ENCODE measurements at regions not wholly inside any gene's neighbourhood (a gene's known extent, or its start where the extent isn't known, plus 50 kb on each side); places are given as distances from the start of the nearest gene placed in this dataset.

GRCh38 chr5:166810721-166811120, 1480.7 kb upstream of the WWC1 start:
- H3K4me3 ChIP-seq (ENCODE audit: low read depth in 1 of 3, low read length in 3 of 3) = no peak overlapping the region
- H3K4me1 ChIP-seq (ENCODE audit: control insufficient read depth in 4 of 4, insufficient read depth in 4 of 4, low read length in 3 of 4) = no peaks in the 10 kb centered on the region
- H3K9ac ChIP-seq (ENCODE audit: low read depth in 1 of 2, low read length in 2 of 2) = no peak overlapping the region
- TF ChIP-seq MAX (IDR thresholded peaks at IDR 0.05) = no peak
- no peak for TF ChIP-seq FOXA2 (IDR thresholded peaks at IDR 0.05)
- TF ChIP-seq NR2F2 (IDR thresholded peaks at IDR 0.05) = no peak
- no peak for TF ChIP-seq EGR1 (IDR thresholded peaks at IDR 0.05; ENCODE audit: low read depth in 2 of 2)
- TF ChIP-seq ATF3 (IDR thresholded peaks at IDR 0.05) = no peak
- TF ChIP-seq RXRA (IDR thresholded peaks at IDR 0.05) = no peak
- TF ChIP-seq RAD21 (IDR thresholded peaks at IDR 0.05) = no peak
- no peak for TF ChIP-seq FOXA1 (IDR thresholded peaks at IDR 0.05)
- TF ChIP-seq, protein P1, sequence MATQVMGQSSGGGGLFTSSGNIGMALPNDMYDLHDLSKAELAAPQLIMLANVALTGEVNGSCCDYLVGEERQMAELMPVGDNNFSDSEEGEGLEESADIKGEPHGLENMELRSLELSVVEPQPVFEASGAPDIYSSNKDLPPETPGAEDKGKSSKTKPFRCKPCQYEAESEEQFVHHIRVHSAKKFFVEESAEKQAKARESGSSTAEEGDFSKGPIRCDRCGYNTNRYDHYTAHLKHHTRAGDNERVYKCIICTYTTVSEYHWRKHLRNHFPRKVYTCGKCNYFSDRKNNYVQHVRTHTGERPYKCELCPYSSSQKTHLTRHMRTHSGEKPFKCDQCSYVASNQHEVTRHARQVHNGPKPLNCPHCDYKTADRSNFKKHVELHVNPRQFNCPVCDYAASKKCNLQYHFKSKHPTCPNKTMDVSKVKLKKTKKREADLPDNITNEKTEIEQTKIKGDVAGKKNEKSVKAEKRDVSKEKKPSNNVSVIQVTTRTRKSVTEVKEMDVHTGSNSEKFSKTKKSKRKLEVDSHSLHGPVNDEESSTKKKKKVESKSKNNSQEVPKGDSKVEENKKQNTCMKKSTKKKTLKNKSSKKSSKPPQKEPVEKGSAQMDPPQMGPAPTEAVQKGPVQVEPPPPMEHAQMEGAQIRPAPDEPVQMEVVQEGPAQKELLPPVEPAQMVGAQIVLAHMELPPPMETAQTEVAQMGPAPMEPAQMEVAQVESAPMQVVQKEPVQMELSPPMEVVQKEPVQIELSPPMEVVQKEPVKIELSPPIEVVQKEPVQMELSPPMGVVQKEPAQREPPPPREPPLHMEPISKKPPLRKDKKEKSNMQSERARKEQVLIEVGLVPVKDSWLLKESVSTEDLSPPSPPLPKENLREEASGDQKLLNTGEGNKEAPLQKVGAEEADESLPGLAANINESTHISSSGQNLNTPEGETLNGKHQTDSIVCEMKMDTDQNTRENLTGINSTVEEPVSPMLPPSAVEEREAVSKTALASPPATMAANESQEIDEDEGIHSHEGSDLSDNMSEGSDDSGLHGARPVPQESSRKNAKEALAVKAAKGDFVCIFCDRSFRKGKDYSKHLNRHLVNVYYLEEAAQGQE (IDR thresholded peaks at IDR 0.05) = no peak
- TF ChIP-seq HNF4A (conservative IDR thresholded peaks at IDR 0.05) = no peak
- no peak for DNase-seq (ENCODE audit: low spot score)
- WGBS = 94% methylated on average over 3 of the region's 3 CpGs
- H3K36me3 ChIP-seq (ENCODE audit: control insufficient read depth in 4 of 4, insufficient read depth in 3 of 4, low read depth in 1 of 4, low read length in 3 of 4) = no peaks in the 10 kb centered on the region
- no peaks in the 10 kb centered on the region for H3K27me3 ChIP-seq (ENCODE audit: control insufficient read depth in 4 of 4, insufficient read depth in 4 of 4, low read length in 3 of 4)
- H3K27ac ChIP-seq (ENCODE audit: low read depth in 1 of 2, low read length in 2 of 2) = no peak overlapping the region
- no peaks in the 10 kb centered on the region for H3K9me3 ChIP-seq (ENCODE audit: control insufficient read depth in 4 of 4, low read length in 3 of 4)

DNA sequence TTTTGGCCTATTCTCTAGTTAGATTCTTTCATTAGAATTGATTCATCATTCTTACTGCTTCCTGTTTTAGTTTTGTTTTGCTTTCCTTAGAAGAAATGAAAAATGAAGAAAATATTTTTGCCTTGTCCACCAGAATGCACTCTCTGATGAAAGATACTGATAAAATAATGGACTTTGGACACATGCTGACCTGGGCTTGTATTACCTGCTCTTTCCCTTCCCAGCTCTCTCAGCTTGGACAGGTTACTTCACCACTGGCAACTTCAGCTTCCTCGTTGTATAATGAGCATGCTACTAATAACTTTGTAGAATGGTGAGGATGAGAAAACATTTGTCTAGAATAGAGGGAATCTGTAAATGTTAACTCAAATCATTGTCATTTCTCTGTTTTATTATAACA, 1468.1 kb upstream of the WWC1 start:
- TF ChIP-seq HNF4A (conservative IDR thresholded peaks at IDR 0.05) = peak; percentile 45 to 51
- TF ChIP-seq, protein P1 (IDR thresholded peaks at IDR 0.05) = no peak
- no peaks in the 10 kb centered on the region for H3K36me3 ChIP-seq (ENCODE audit: control insufficient read depth in 4 of 4, insufficient read depth in 3 of 4, low read depth in 1 of 4, low read length in 3 of 4)
- H3K4me1 ChIP-seq (ENCODE audit: control insufficient read depth in 4 of 4, insufficient read depth in 4 of 4, low read length in 3 of 4) = no peaks in the 10 kb centered on the region
- H3K27ac ChIP-seq (ENCODE audit: low read depth in 1 of 2, low read length in 2 of 2) = no peak overlapping the region
- WGBS = 31% methylated on average over 1 of the region's 1 CpG
- DNase-seq (ENCODE audit: low spot score) = no peak
- no peaks in the 10 kb centered on the region for H3K27me3 ChIP-seq (ENCODE audit: control insufficient read depth in 4 of 4, insufficient read depth in 4 of 4, low read length in 3 of 4)
- H3K9me3 ChIP-seq (ENCODE audit: control insufficient read depth in 4 of 4, low read length in 3 of 4) = no peaks in the 10 kb centered on the region
- H3K4me3 ChIP-seq (ENCODE audit: low read depth in 1 of 3, low read length in 3 of 3) = no peak overlapping the region
- H3K9ac ChIP-seq (ENCODE audit: low read depth in 1 of 2, low read length in 2 of 2) = no peak overlapping the region

DNA sequence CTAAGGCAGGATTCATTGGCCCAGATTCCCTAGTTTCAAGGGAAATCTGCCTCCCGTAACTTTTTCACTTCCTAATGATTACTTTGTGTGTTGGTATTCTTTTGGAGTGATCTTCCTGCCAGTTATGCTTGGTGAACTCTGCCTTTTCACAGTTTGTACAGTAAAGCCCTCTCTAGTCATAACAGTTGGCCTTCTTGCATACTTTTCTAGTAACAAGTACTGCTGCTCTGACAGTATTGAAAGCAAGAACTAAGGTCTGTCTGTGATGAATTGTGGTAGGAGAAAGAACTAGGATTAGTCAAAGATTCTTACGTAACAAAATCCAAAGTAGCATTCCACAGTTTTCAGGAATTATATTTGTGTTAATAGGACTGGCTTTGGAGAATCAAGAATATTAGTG, 1457.2 kb upstream of the WWC1 start:
- WGBS = 89% methylated on average over 2 of the region's 2 CpGs
- no peak overlapping the region for H3K4me3 ChIP-seq (ENCODE audit: low read depth in 1 of 3, low read length in 3 of 3)
- no peaks in the 10 kb centered on the region for H3K27me3 ChIP-seq (ENCODE audit: control insufficient read depth in 4 of 4, insufficient read depth in 4 of 4, low read length in 3 of 4)
- no peaks in the 10 kb centered on the region for H3K9me3 ChIP-seq (ENCODE audit: control insufficient read depth in 4 of 4, low read length in 3 of 4)
- H3K4me1 ChIP-seq (ENCODE audit: control insufficient read depth in 4 of 4, insufficient read depth in 4 of 4, low read length in 3 of 4) = no peaks in the 10 kb centered on the region
- no peak overlapping the region for H3K27ac ChIP-seq (ENCODE audit: low read depth in 1 of 2, low read length in 2 of 2)
- DNase-seq (ENCODE audit: low spot score) = no peak
- no peak for TF ChIP-seq TAF1 (conservative IDR thresholded peaks at IDR 0.05)
- no peak for TF ChIP-seq NR2F2 (IDR thresholded peaks at IDR 0.05)
- no peak for TF ChIP-seq HNF4G (IDR thresholded peaks at IDR 0.05)
- TF ChIP-seq RAD21 (IDR thresholded peaks at IDR 0.05) = no peak
- no peak for TF ChIP-seq ATF3 (IDR thresholded peaks at IDR 0.05)
- H3K36me3 ChIP-seq (ENCODE audit: control insufficient read depth in 4 of 4, insufficient read depth in 3 of 4, low read depth in 1 of 4, low read length in 3 of 4) = no peaks in the 10 kb centered on the region
- H3K9ac ChIP-seq (ENCODE audit: low read depth in 1 of 2, low read length in 2 of 2) = no peak overlapping the region

All from liver (tissue), 7 donors.